Upper lobe of right lung (tissue), 1 donor: ENCODE measurements at regions not wholly inside any gene's neighbourhood (a gene's known extent, or its start where the extent isn't known, plus 50 kb on each side); places are given as distances from the start of the nearest gene placed in this dataset.

Experiments
- ATAC-seq: fragments of 200-7000 bp; cut with Tn5 transposase; one replicate; pipeline ENCODE4 v1.9.1; 2020; ENCODE audit warnings: mild to moderate bottlenecking, moderate library complexity
- DNase-seq: peaks from one replicate; pipeline ENCODE4 v3.0.0-alpha.2; 2020
- H3K27ac ChIP-seq: fragments of 200-600 bp; one replicate; pipeline ENCODE4 v1.8.0; 2022
- H3K27me3 ChIP-seq: fragments of 200-600 bp; one replicate; pipeline ENCODE4 v1.8.0; 2022; ENCODE audit warnings: mild to moderate bottlenecking
- H3K36me3 ChIP-seq: fragments of 200-600 bp; one replicate; pipeline ENCODE4 v1.8.0; 2022
- H3K4me1 ChIP-seq: fragments of 200-600 bp; one replicate; pipeline ENCODE4 v1.8.0; 2022
- H3K4me3 ChIP-seq: fragments of 200-600 bp; one replicate; pipeline ENCODE4 v1.8.0; 2022; ENCODE audit warnings: mild to moderate bottlenecking
- H3K9me3 ChIP-seq: fragments of 200-600 bp; one replicate; pipeline ENCODE4 v1.8.0; 2022
- CTCF ChIP-seq: fragments of 200-600 bp; IDR thresholded peaks from one replicate; pipeline ENCODE4 v1.8.0; 2022; ENCODE audit warnings: antibody characterized with exemption
- intact Hi-C: fragments of 100-400 bp; cut with DNase I; formaldehyde crosslinking; loops from one replicate; pipeline ENCODE4 v1.11.0; 2022
- donor health status: DM: no; HTN: yes; CAD: no; lungs with severe emphysema.

GRCh38 chr5:135718651-135719050 is 115.8 kb upstream of the SLC25A48 start:
- DNase-seq (no peak), ATAC-seq (no peak)
- Histone ChIP-seq H3K36me3 (no peaks in the 10 kb centered on the region), H3K27me3 (no peaks in the 10 kb centered on the region), H3K4me1 (no peaks in the 10 kb centered on the region), H3K4me3 (no peak overlapping the region), H3K27ac (no peak overlapping the region), H3K9me3 (no peaks in the 10 kb centered on the region)
- intact Hi-C loops = no loop called here
- no peak for TF ChIP-seq CTCF

GRCh38 chr5:135718151-135718550 is 116.3 kb upstream of the SLC25A48 start:
- TF ChIP-seq CTCF = no peak
- ATAC-seq (no peak), DNase-seq (no peak)
- no peaks in the 10 kb centered on the region for H3K4me1 ChIP-seq
- no peaks in the 10 kb centered on the region for H3K27me3 ChIP-seq
- H3K36me3 ChIP-seq = no peaks in the 10 kb centered on the region
- H3K27ac ChIP-seq = no peak overlapping the region
- no peaks in the 10 kb centered on the region for H3K9me3 ChIP-seq
- intact Hi-C loops = no loop called here
- H3K4me3 ChIP-seq = no peak overlapping the region

GRCh38 chr5:135715267-135716055 is 119.0 kb upstream of the SLC25A48 start:
- intact Hi-C loops = no loop called here
- H3K4me1 ChIP-seq = no peaks in the 10 kb centered on the region
- no peaks in the 10 kb centered on the region for H3K9me3 ChIP-seq
- H3K36me3 ChIP-seq = no peaks in the 10 kb centered on the region
- TF ChIP-seq CTCF = no peak
- no peak for DNase-seq
- peak overlapping the region; percentile 24 for H3K27ac ChIP-seq
- H3K27me3 ChIP-seq = no peaks in the 10 kb centered on the region
- peak; percentile 68 for ATAC-seq
- H3K4me3 ChIP-seq = no peak overlapping the region

- Histone ChIP-seq H3K4me1 (no peaks in the 10 kb centered on the region), H3K36me3 (no peaks in the 10 kb centered on the region), H3K27ac (no peak overlapping the region), H3K4me3 (no peak overlapping the region), H3K27me3 (no peaks in the 10 kb centered on the region), H3K9me3 (no peaks in the 10 kb centered on the region)
- intact Hi-C loops = no loop called here
- ATAC-seq (no peak), DNase-seq (no peak)
- no peak for TF ChIP-seq CTCF
These were observed 120.2 kb upstream of the SLC25A48 start for GRCh38 chr5:135714126-135714894.

- DNase-seq = no peak
- no peak overlapping the region for H3K4me3 ChIP-seq
- no peak for ATAC-seq
- no peak overlapping the region for H3K27ac ChIP-seq
- TF ChIP-seq CTCF = no peak
- no peaks in the 10 kb centered on the region for H3K4me1 ChIP-seq
- no peaks in the 10 kb centered on the region for H3K27me3 ChIP-seq
- H3K36me3 ChIP-seq = no peaks in the 10 kb centered on the region
- no peaks in the 10 kb centered on the region for H3K9me3 ChIP-seq
- intact Hi-C loops = no loop called here
These were observed 121.1 kb upstream of the SLC25A48 start for GRCh38 chr5:135713161-135713915.
